ENCODE measurements at regions not wholly inside any gene's neighbourhood (a gene's known extent, or its start where the extent isn't known, plus 50 kb on each side); places are given as distances from the start of the nearest gene placed in this dataset.

DNA sequence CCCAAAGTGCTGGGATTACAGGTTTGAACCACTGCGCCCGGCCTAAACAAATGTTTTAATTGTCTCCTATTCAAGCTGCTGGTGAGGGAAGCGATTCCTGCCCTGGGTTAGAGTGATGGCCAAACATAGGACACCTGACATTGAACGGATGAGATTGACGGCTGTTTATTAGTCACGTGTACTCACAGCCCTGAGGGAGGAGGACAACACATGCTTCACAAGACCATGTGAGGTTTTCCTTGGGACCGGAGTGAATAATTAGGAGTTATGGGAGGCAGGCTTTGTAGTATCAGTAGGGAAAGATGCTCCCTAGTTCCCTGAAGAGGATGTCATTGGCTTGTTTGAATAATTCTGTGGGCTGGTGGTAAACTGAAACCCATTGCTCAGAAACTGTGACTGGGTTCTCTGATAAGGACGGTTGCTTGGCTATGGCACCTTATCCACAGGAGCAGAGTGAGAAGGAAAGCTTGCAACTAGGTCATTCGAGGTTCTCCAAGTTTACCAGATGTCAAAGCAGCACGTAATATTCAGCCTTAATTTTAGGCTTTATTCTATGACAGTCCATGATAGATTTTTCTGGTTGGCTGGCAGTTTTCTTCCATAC is 245.8 kb downstream of the PLA2G4A start:
- Histone ChIP-seq H3K27me3 (no peaks in the 10 kb centered on the region), H3K4me3 (no peak overlapping the region), H3K9me3 (no peaks in the 10 kb centered on the region), H3K36me3 (no peaks in the 10 kb centered on the region)
- DNase-seq: no peak

- Histone ChIP-seq H3K9me3 (no peaks in the 10 kb centered on the region), H3K4me3 (no peak overlapping the region), H3K36me3 (no peaks in the 10 kb centered on the region), H3K27me3 (no peaks in the 10 kb centered on the region)
- no peak for DNase-seq
These were observed 248.2 kb downstream of the PLA2G4A start for GRCh38 chr1:187076922-187077321.

DNA sequence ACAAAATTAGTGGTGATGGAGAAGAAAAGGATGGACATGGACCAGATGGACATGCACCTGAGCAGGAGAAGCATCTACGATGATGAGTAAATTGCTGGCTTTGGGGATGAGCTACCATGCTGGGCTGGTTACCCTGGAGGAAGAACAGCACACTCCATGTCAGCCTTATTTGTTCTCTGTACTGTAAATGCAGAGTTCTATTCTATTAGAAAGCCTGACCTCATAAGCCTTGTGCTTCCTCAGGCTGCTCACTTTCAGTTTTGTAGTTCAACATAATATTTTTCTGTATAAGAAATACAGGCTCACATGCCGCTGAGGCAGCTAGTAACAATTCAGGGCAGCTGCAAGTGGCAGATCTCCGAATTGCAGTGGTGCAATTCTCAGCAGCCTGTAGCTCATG is 249.6 kb downstream of the PLA2G4A start:
- Histone ChIP-seq H3K27me3 (no peaks in the 10 kb centered on the region), H3K36me3 (no peaks in the 10 kb centered on the region), H3K4me3 (no peak overlapping the region), H3K9me3 (no peaks in the 10 kb centered on the region)
- no peak for DNase-seq

DNA sequence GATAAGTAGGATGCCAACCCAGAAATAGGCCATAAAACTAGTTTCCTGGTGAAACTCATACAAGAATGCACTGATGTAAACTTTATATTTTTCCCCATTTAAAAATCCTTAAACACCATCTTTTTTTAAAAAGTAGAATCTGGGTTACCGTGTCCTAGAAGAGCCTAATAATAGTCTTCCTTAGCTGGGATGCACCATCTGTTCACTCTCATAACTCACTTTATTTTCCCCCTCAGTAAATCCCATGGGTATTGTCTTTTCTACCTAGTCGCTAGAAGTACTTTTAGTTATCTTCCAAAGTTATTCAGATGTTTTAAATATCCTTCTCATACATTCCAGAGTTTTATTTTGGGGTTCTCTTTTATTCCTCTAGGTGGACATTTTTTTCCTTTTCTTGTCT is 250.2 kb downstream of the PLA2G4A start:
- Histone ChIP-seq H3K27me3 (no peaks in the 10 kb centered on the region), H3K36me3 (no peaks in the 10 kb centered on the region), H3K4me3 (no peak overlapping the region), H3K9me3 (no peaks in the 10 kb centered on the region)
- no peak for DNase-seq

DNA sequence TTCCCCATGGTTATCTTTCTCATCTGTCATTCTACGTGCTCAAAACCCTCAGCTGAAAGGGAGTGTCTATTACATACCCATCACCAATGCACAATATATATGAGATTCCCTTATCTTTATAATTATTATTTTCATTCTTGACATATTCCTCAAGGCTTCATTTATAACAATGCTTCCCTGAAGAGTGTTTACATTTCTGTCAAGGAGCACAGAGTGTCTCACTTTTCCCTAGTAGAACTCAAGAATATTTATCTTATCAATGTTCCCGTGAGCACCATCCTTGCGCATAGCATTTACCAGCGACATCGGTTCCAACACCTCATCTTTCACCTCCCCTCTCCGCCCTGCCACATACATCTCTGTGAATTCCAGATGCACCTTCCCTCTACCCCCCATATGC is 250.6 kb downstream of the PLA2G4A start:
- Histone ChIP-seq H3K4me3 (no peak overlapping the region), H3K9me3 (no peaks in the 10 kb centered on the region), H3K36me3 (no peaks in the 10 kb centered on the region), H3K27me3 (no peaks in the 10 kb centered on the region)
- DNase-seq: no peak

DNA sequence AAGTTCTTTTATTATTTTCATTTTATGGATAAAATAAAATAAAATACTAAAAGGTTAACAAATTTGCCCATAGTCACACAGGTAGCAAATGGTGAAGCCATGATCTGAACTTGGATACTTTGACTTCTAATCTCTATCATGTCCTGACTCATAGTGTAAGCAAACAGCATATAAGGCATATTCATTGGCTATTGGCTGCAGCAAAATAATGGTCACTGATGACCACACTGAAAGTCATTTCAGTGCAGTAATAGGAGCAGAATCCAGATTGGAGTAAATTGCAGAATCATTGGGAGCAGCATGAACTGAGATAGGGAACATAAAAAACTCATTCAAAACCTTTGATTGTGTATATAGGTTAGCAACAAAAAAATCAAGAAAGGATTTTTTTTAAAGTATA is 262.9 kb downstream of the PLA2G4A start:
- Histone ChIP-seq H3K9me3 (no peaks in the 10 kb centered on the region; the same call in 1 of the 2 replicates), H3K4me3 (no peak overlapping the region), H3K27me3 (no peaks in the 10 kb centered on the region), H3K36me3 (no peaks in the 10 kb centered on the region; the same call in 1 of the 2 replicates)
- DNase-seq: no peak

- H3K4me3 ChIP-seq: no peak overlapping the region
- no peaks in the 10 kb centered on the region for H3K27me3 ChIP-seq
- H3K9me3 ChIP-seq: no peaks in the 10 kb centered on the region; the same call in 1 of the 2 replicates
- DNase-seq: no peak
- no peaks in the 10 kb centered on the region; the same call in 1 of the 2 replicates for H3K36me3 ChIP-seq
These were observed 263.4 kb downstream of the PLA2G4A start for GRCh38 chr1:187092104-187092503.

- H3K27me3 ChIP-seq: no peaks in the 10 kb centered on the region
- H3K4me3 ChIP-seq: no peak overlapping the region
- H3K36me3 ChIP-seq: no peaks in the 10 kb centered on the region; the same call in 1 of the 2 replicates
- peak; percentile 90 for DNase-seq
- H3K9me3 ChIP-seq: peaks cover 6% of the 10 kb centered on the region
These were observed 267.9 kb downstream of the PLA2G4A start for GRCh38 chr1:187096689-187097088.

- peaks cover 2% of the 10 kb centered on the region for H3K36me3 ChIP-seq
- H3K27me3 ChIP-seq: no peaks in the 10 kb centered on the region
- H3K9me3 ChIP-seq: no peaks in the 10 kb centered on the region
These were observed 281.6 kb downstream of the PLA2G4A start for GRCh38 chr1:187110351-187110750.

GRCh38 chr1:187114792-187115191 is 286.0 kb downstream of the PLA2G4A start:
- Histone ChIP-seq H3K27me3 (no peaks in the 10 kb centered on the region), H3K36me3 (no peaks in the 10 kb centered on the region; the same call in 1 of the 2 replicates), H3K9me3 (no peaks in the 10 kb centered on the region), H3K4me3 (no peak overlapping the region)
- no peak for DNase-seq

More at GRCh38 chr1:187110351-187110750, 281.6 kb downstream of the PLA2G4A start:
- no peak overlapping the region for H3K4me3 ChIP-seq
- DNase-seq: no peak

- no peak overlapping the region for H3K4me3 ChIP-seq
- H3K27me3 ChIP-seq: no peaks in the 10 kb centered on the region
- H3K36me3 ChIP-seq: no peaks in the 10 kb centered on the region
- H3K9me3 ChIP-seq: no peaks in the 10 kb centered on the region
- no peak for DNase-seq
These were observed 292.9 kb downstream of the PLA2G4A start for GRCh38 chr1:187121661-187122060.

GRCh38 chr1:187122566-187122965 is 293.8 kb downstream of the PLA2G4A start:
- H3K27me3 ChIP-seq: no peaks in the 10 kb centered on the region
- no peaks in the 10 kb centered on the region for H3K9me3 ChIP-seq
- no peak for DNase-seq
- H3K4me3 ChIP-seq: no peak overlapping the region
- H3K36me3 ChIP-seq: no peaks in the 10 kb centered on the region

GRCh38 chr1:187129132-187129531 is 300.4 kb downstream of the PLA2G4A start:
- no peaks in the 10 kb centered on the region for H3K36me3 ChIP-seq
- no peaks in the 10 kb centered on the region for H3K27me3 ChIP-seq
- no peak overlapping the region for H3K4me3 ChIP-seq
- peaks cover 3% of the 10 kb centered on the region; the same call in 1 of the 2 replicates for H3K9me3 ChIP-seq
- no peak for DNase-seq

DNA sequence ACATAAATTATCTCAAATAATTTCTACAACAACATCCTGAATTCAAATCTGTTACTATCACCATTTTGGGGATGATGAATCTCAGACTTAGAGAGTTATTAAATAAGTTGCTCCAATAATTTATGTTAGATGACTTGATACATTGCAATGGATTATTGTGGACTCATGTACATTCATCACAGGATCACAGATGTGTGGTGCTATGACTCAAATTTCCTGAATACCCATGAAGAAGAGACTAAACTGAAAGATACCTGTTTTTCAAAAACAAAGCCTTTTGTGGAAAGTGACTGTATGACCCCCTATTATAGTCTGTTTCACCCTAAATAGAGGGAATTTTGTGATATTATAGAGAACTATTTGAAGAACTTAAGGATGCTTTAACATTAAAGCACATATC is 315.0 kb downstream of the PLA2G4A start:
- H3K9me3 ChIP-seq: peaks cover 1% of the 10 kb centered on the region; the same call in 1 of the 2 replicates
- no peak overlapping the region for H3K4me3 ChIP-seq
- H3K36me3 ChIP-seq: no peaks in the 10 kb centered on the region
- DNase-seq: no peak
- no peaks in the 10 kb centered on the region for H3K27me3 ChIP-seq

DNA sequence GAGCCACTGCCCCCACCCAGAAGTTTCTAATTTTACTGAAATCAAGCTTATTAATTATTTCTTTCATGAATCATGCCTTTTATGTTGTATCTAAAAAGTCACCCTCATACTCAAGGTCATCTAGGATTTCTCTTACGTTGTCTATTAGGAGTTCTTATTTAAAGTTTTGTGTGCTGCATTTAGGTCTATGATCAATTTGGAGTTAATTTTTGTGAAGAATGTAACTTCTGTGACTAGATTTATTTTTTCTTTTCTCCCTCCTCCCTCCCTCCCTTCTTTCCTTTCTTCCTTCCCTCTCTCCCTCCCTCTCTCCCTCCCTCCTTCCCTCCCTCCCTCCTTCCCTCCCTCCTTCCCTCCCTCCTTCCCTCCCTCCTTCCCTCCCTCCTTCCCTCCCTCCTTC is 317.6 kb downstream of the PLA2G4A start:
- H3K9me3 ChIP-seq: peaks cover 11% of the 10 kb centered on the region
- H3K36me3 ChIP-seq: no peaks in the 10 kb centered on the region
- H3K4me3 ChIP-seq: no peak overlapping the region
- no peaks in the 10 kb centered on the region for H3K27me3 ChIP-seq
- DNase-seq: no peak

DNA sequence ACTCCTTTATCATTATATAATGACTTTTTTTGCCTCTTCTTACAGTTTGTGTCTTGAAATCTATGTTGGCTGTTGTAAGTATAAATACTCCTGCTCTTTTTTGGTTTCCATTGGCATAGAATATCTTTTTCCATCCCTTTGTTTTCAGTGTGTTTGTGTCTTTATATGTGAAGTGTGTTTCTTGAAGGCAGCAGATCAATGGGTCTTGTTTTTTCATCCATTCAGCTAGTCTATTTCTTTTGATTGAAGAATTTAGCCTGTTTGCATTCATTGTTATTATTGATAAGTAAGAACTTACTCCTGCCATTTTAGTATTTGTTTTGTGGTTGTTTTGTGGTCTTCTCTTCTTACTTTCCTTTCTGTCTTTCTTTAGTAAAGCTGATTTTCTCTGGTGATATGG is 322.8 kb downstream of the PLA2G4A start:
- peaks cover 29% of the 10 kb centered on the region for H3K9me3 ChIP-seq
- no peak for DNase-seq
- no peaks in the 10 kb centered on the region for H3K27me3 ChIP-seq
- no peaks in the 10 kb centered on the region for H3K36me3 ChIP-seq
- no peak overlapping the region for H3K4me3 ChIP-seq

DNA sequence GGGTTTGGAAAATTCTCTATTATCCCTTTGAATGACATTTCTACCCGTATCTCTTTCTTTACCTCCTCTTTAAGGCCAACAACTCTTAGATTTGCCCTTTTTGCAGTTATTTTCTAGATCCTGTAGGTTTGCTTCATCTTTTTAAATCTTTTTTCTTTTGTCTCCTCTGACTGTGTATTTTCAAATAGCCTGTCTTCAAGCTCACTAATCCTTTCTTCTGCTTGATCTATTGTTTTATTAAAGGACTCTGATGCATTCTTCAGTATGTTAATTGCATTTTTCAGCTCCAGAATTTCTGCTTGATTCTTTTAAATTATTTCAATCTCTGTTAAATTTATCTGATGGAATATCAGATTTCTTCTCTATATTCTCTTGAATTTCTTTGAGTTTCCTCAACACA is 324.3 kb downstream of the PLA2G4A start:
- no peak for DNase-seq
- Histone ChIP-seq H3K9me3 (peaks cover 29% of the 10 kb centered on the region), H3K27me3 (no peaks in the 10 kb centered on the region), H3K4me3 (no peak overlapping the region), H3K36me3 (no peaks in the 10 kb centered on the region)

GRCh38 chr1:187157115-187157514 is 328.4 kb downstream of the PLA2G4A start:
- no peak for DNase-seq
- H3K9me3 ChIP-seq: peaks cover 12% of the 10 kb centered on the region
- no peak overlapping the region for H3K4me3 ChIP-seq
- H3K36me3 ChIP-seq: no peaks in the 10 kb centered on the region
- no peaks in the 10 kb centered on the region for H3K27me3 ChIP-seq

All from MG63 (cell line).